ENCODE measurements at regions not wholly inside any gene's neighbourhood (a gene's known extent, or its start where the extent isn't known, plus 50 kb on each side); places are given as distances from the start of the nearest gene placed in this dataset.

GRCh38 chr3:153072856-153073255 lies 89.2 kb upstream of the RAP2B start (continued):
- TF ChIP-seq PRDM15 (CRISPR knock-in tag; IDR thresholded peaks at IDR 0.05) (no peak), NFYB (CRISPR knock-in tag; conservative IDR thresholded peaks at IDR 0.05; ENCODE audit: low read depth) (no peak), MYBL2 (CRISPR knock-in tag; IDR thresholded peaks at IDR 0.05) (no peak)

GRCh38 chr3:153073636-153074035 lies 88.4 kb upstream of the RAP2B start:
- no peak overlapping the region for H3K4me3 Mint-ChIP-seq

GRCh38 chr3:153078826-153079225 lies 83.2 kb upstream of the RAP2B start:
- Mint-ChIP-seq H3K4me3 (no peak overlapping the region), H3K27me3 (ENCODE audit: low read depth) (no peaks in the 10 kb centered on the region), H3K4me1 (peaks cover 9% of the 10 kb centered on the region), H3K27ac (no peak overlapping the region), H3K36me3 (no peaks in the 10 kb centered on the region), H3K9me3 (no peaks in the 10 kb centered on the region)
- ChIA-PET CTCF (no interaction called here), POLR2A (no interaction called here)
- ATAC-seq (no peak), DNase-seq (ENCODE audit: low spot score) (no peak)
- no peak for TF ChIP-seq ESRRA (CRISPR knock-in tag; IDR thresholded peaks at IDR 0.05; ENCODE audit: borderline replicate concordance)
- no peak for TF ChIP-seq ZNF423 (CRISPR knock-in tag; IDR thresholded peaks at IDR 0.05)
- no peak for TF ChIP-seq GABPB1 (CRISPR knock-in tag; IDR thresholded peaks at IDR 0.05)
- TF ChIP-seq HMGXB4 (CRISPR knock-in tag; IDR thresholded peaks at IDR 0.05), result no peak
- TF ChIP-seq E2F4 (CRISPR knock-in tag; IDR thresholded peaks at IDR 0.05; ENCODE audit: borderline replicate concordance, low read depth), result no peak

More at GRCh38 chr3:153073636-153074035, 88.4 kb upstream of the RAP2B start:
- ChIA-PET POLR2A (no interaction called here), CTCF (no interaction called here)
- no peaks in the 10 kb centered on the region for H3K4me1 Mint-ChIP-seq
- ATAC-seq (no peak), DNase-seq (ENCODE audit: low spot score) (no peak)
- no peak for TF ChIP-seq SMAD4 (CRISPR knock-in tag; IDR thresholded peaks at IDR 0.05)
- TF ChIP-seq AR (CRISPR knock-in tag; IDR thresholded peaks at IDR 0.05), result no peak
- TF ChIP-seq ELF4 (CRISPR knock-in tag; IDR thresholded peaks at IDR 0.05; ENCODE audit: low read depth), result no peak
- no peak for TF ChIP-seq ZSCAN18 (CRISPR knock-in tag; IDR thresholded peaks at IDR 0.05)
- TF ChIP-seq NR1H2 (CRISPR knock-in tag; IDR thresholded peaks at IDR 0.05), result no peak
- TF ChIP-seq HMGA2 (CRISPR knock-in tag; IDR thresholded peaks at IDR 0.05), result no peak
- H3K27ac Mint-ChIP-seq, result no peak overlapping the region
- no peaks in the 10 kb centered on the region for H3K9me3 Mint-ChIP-seq
- H3K36me3 Mint-ChIP-seq, result no peaks in the 10 kb centered on the region
- H3K27me3 Mint-ChIP-seq (ENCODE audit: low read depth), result no peaks in the 10 kb centered on the region

Data from WTC11 (cell line).